Gastroesophageal sphincter (tissue), 3 donors: ENCODE measurements at regions not wholly inside any gene's neighbourhood (a gene's known extent, or its start where the extent isn't known, plus 50 kb on each side); places are given as distances from the start of the nearest gene placed in this dataset.

ENCODE experiments used
- EP300 ChIP-seq: sonication (generic); formaldehyde crosslinking; IDR thresholded peaks from one replicate; pipeline ENCODE4 v1.6.1; 2017; ENCODE audit warnings: antibody characterized with exemption, mild to moderate bottlenecking
- POLR2A ChIP-seq, 2 donors: fragments of 450-650 bp; IDR thresholded peaks; one replicate each; pipeline ENCODE4 v1.6.1; 2017; ENCODE audit warnings: antibody characterized with exemption in 2 of 2, mild to moderate bottlenecking in 2 of 2, moderate library complexity in 1 of 2
- POLR2AphosphoS5 ChIP-seq: sonication (generic); formaldehyde crosslinking; IDR thresholded peaks from one replicate; pipeline ENCODE4 v1.6.1; 2017; ENCODE audit warnings: antibody characterized with exemption
- TF ChIP-seq, protein P1 (sequence below), 4 experiments: fragments of 200-600 bp in 2 of 4; fragments of 450-650 bp in 2 of 4; sonication (generic) in 1 of 4; IDR thresholded peaks; one replicate each; pipeline ENCODE4 v1.5.1; 2017 to 2019; ENCODE audit warnings: antibody characterized with exemption in 4 of 4, mild to moderate bottlenecking in 2 of 4, moderate library complexity in 2 of 4

DNA sequence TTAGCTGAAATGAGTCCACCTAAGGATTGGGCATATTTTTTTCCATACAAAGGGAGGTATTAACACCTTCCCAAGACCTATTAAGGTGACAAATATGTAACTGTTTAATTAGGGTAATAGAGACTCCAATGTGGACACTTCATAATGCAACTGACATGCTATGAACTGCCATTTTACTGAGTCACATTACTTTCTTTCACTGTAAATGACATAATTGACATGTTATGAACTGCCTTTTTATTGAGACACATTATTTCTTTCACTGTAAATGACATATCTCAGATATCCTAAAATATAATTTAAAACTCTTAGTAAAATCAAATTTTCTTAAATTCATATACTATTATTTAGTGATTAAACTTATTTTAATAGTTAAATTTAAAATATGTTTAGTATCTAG lies 528.8 kb upstream of the PCDH15 start:
- TF ChIP-seq, protein P1, sequence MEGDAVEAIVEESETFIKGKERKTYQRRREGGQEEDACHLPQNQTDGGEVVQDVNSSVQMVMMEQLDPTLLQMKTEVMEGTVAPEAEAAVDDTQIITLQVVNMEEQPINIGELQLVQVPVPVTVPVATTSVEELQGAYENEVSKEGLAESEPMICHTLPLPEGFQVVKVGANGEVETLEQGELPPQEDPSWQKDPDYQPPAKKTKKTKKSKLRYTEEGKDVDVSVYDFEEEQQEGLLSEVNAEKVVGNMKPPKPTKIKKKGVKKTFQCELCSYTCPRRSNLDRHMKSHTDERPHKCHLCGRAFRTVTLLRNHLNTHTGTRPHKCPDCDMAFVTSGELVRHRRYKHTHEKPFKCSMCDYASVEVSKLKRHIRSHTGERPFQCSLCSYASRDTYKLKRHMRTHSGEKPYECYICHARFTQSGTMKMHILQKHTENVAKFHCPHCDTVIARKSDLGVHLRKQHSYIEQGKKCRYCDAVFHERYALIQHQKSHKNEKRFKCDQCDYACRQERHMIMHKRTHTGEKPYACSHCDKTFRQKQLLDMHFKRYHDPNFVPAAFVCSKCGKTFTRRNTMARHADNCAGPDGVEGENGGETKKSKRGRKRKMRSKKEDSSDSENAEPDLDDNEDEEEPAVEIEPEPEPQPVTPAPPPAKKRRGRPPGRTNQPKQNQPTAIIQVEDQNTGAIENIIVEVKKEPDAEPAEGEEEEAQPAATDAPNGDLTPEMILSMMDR (IDR thresholded peaks at IDR 0.05): no peak
- TF ChIP-seq POLR2A (IDR thresholded peaks at IDR 0.05) (no peak), EP300 (no peak), POLR2AphosphoS5 (no peak)
